GM20000 (cell line): ENCODE measurements at regions not wholly inside any gene's neighbourhood (a gene's known extent, or its start where the extent isn't known, plus 50 kb on each side); places are given as distances from the start of the nearest gene placed in this dataset.
"Not testable (repeated sequence)": the region's sequence is repeated elsewhere in the genome, so short reads cannot be mapped to it uniquely, and the experiment has no call there.

Experiments used
- DNase-seq: peaks from one replicate; pipeline ENCODE4 v3.0.0; 2012; ENCODE audit warnings: low spot score
- CTCF ChIP-seq: IDR thresholded peaks from 2 replicates; pipeline ENCODE4 v1.5.1; 2012; ENCODE audit warnings: mild to moderate bottlenecking, control low read depth; ENCODE audit errors: extremely low read depth, missing control alignments

GRCh38 chr2:184040230-184040629 is 558.1 kb upstream of the ZNF804A start:
- no peak for TF ChIP-seq CTCF
- no peak for DNase-seq

- DNase-seq: no peak
- TF ChIP-seq CTCF: no peak
These were observed 557.3 kb upstream of the ZNF804A start for GRCh38 chr2:184041077-184041476.

GRCh38 chr2:184041777-184042176 is 556.6 kb upstream of the ZNF804A start:
- TF ChIP-seq CTCF: no peak
- DNase-seq: no peak

GRCh38 chr2:184047536-184047935 is 550.8 kb upstream of the ZNF804A start:
- no peak for TF ChIP-seq CTCF
- DNase-seq: no peak

- no peak for DNase-seq
- TF ChIP-seq CTCF: no peak
These were observed 548.8 kb upstream of the ZNF804A start for GRCh38 chr2:184049566-184049965.

GRCh38 chr2:184053326-184053725 is 545.0 kb upstream of the ZNF804A start:
- DNase-seq: no peak

GRCh38 chr2:184054419-184054818 is 543.9 kb upstream of the ZNF804A start:
- DNase-seq: not testable (repeated sequence)

More at GRCh38 chr2:184053326-184053725, 545.0 kb upstream of the ZNF804A start:
- TF ChIP-seq CTCF: no peak

GRCh38 chr2:184057910-184058309 is 540.4 kb upstream of the ZNF804A start:
- TF ChIP-seq CTCF: no peak

GRCh38 chr2:184060268-184060667 is 538.1 kb upstream of the ZNF804A start:
- not testable (repeated sequence) for DNase-seq

More at GRCh38 chr2:184057910-184058309, 540.4 kb upstream of the ZNF804A start:
- no peak for DNase-seq
